ENCODE measurements at regions not wholly inside any gene's neighbourhood (a gene's known extent, or its start where the extent isn't known, plus 50 kb on each side); places are given as distances from the start of the nearest gene placed in this dataset.

GRCh38 chr15:47378527-47378926 lies 338.8 kb upstream of the SEMA6D start:
- Histone ChIP-seq H3K4me3 (replicated peaks in 1 of 3; ENCODE audit: insufficient read depth in 1 of 3, low read depth in 2 of 3, low read length in 3 of 3) (no peak overlapping the region), H3K9ac (ENCODE audit: insufficient read depth, low read depth, low read length) (no peak overlapping the region), H3K9me3 (ENCODE audit: low read length) (peaks cover 8% of the 10 kb centered on the region), H3K27me3 (ENCODE audit: control insufficient read depth in 1 of 2, insufficient read depth in 2 of 2, low read length in 2 of 2) (no peaks in the 10 kb centered on the region), H4K20me1 (ENCODE audit: insufficient read depth, low read length) (no peaks in the 10 kb centered on the region), H3K27ac (ENCODE audit: extremely low read length, insufficient read depth, low read length) (no peak overlapping the region), H3K4me1 (ENCODE audit: insufficient read depth, low read length) (no peaks in the 10 kb centered on the region), H3K4me2 (ENCODE audit: low read depth, low read length) (no peak overlapping the region), H2AFZ (ENCODE audit: low read length) (no peak overlapping the region), H3K36me3 (replicated peaks in 1 of 2; ENCODE audit: control insufficient read depth in 1 of 2, insufficient read depth in 2 of 2, low read length in 2 of 2) (no peaks in the 10 kb centered on the region), H3K79me2 (ENCODE audit: insufficient read depth, low read length) (no peaks in the 10 kb centered on the region)
- POLR2A ChIA-PET: no interaction called here
- CTCF ChIA-PET (ENCODE audit: low intra/inter-chr PET ratio, low total read pairs): no interaction called here
- WGBS (ENCODE audit: low lambda C conversion rate): 26% methylated on average over 2 of the region's 2 CpGs
- ATAC-seq (no peak), DNase-seq (ENCODE audit: low spot score) (no peak), FAIRE-seq (no peak)
- in situ Hi-C loops (cut with HindIII; ENCODE audit: extremely low pct_ligation_motif_present, low pct_unique_long_range_greater_than_20kb): no loop called here
- intact Hi-C loops (cut with micrococcal nuclease; ENCODE audit: unreplicated experiment): no loop called here
- BruUV-seq (replicated peaks): no TSS peak
- TF ChIP-seq ZNF720 (CRISPR knock-in tag; IDR thresholded peaks at IDR 0.05) (no peak), MTF2 (CRISPR knock-in tag; IDR thresholded peaks at IDR 0.05; ENCODE audit: borderline replicate concordance) (no peak), KDM3A (CRISPR knock-in tag; IDR thresholded peaks at IDR 0.05; ENCODE audit: low read depth) (no peak), FUBP1 (CRISPR knock-in tag; IDR thresholded peaks at IDR 0.05; ENCODE audit: borderline replicate concordance) (no peak), ELF3 (CRISPR knock-in tag; IDR thresholded peaks at IDR 0.05) (no peak), ZNF280D (CRISPR knock-in tag; IDR thresholded peaks at IDR 0.05) (no peak), DMTF1 (CRISPR knock-in tag; IDR thresholded peaks at IDR 0.05) (no peak)
